H1 (cell line): ENCODE measurements at regions not wholly inside any gene's neighbourhood (a gene's known extent, or its start where the extent isn't known, plus 50 kb on each side); places are given as distances from the start of the nearest gene placed in this dataset.

Source experiments
- CTCF ChIA-PET: fragments of 300-600 bp; sonication (Branson Sonifier 250); formaldehyde crosslinking; loops from one replicate; lab custom pipeline; 2021; ENCODE audit not compliant: partially characterized antibody; lab: Charles Lee
- POLR2A ChIA-PET: fragments of 300-600 bp; sonication (Branson Sonifier 250); formaldehyde crosslinking; loops from one replicate; lab custom pipeline; 2021; ENCODE audit warnings: inconsistent platforms; ENCODE audit not compliant: partially characterized antibody; lab: Charles Lee
- DNase-seq, 2 experiments: peaks; one replicate each; pipeline versions ENCODE4 v3.0.0 to v3.0.0-alpha.2; 2010 to 2022; ENCODE audit warnings: low spot score in 2 of 2, low read depth in 1 of 2, mixed read lengths in 1 of 2
- FAIRE-seq: peaks from 2 replicates; lab custom pipeline; 2011; peaks lifted over from hg19 to GRCh38; lab: Jason Lieb, UNC
- H2AFZ ChIP-seq: 2 replicates; pipeline ENCODE4 v1.8.1; 2012; ENCODE audit warnings: low read length, inconsistent platforms
- H2AK5ac ChIP-seq: 2 replicates; pipeline ENCODE4 v1.6.1; 2013; ENCODE audit warnings: low read depth, low read length
- H2BK120ac ChIP-seq: replicated peaks from 2 replicates; pipeline ENCODE3; 2013; ENCODE audit warnings: low read depth, low read length, inconsistent platforms
- H2BK12ac ChIP-seq: 2 replicates; pipeline ENCODE4 v1.6.1; 2013; ENCODE audit warnings: low read depth, low read length
- H2BK15ac ChIP-seq: 2 replicates; pipeline ENCODE4 v1.6.1; 2013; ENCODE audit warnings: low read length
- H2BK20ac ChIP-seq: 2 replicates; pipeline ENCODE4 v1.6.1; 2013; ENCODE audit warnings: low read length
- H2BK5ac ChIP-seq: 2 replicates; pipeline ENCODE4 v1.6.1; 2013; ENCODE audit warnings: low read depth, low read length
- H3K14ac ChIP-seq: 2 replicates; pipeline ENCODE4 v1.6.1; 2013; ENCODE audit warnings: inconsistent platforms; ENCODE audit not compliant: insufficient read length
- H3K18ac ChIP-seq: 2 replicates; pipeline ENCODE4 v1.6.1; 2013; ENCODE audit warnings: low read length; ENCODE audit errors: extremely low read depth
- H3K23ac ChIP-seq: 2 replicates; pipeline ENCODE4 v1.6.1; 2013; ENCODE audit warnings: inconsistent platforms; ENCODE audit not compliant: insufficient read length
- H3K23me2 ChIP-seq: 2 replicates; pipeline ENCODE4 v1.6.1; 2013; ENCODE audit warnings: low read depth, low read length
- H3K27ac ChIP-seq: 2 replicates; pipeline ENCODE4 v1.6.1; 2011; ENCODE audit warnings: low read depth, low read length, inconsistent platforms
- H3K27me3 ChIP-seq, 4 experiments: replicated peaks in 1 of 4; 1 replicate in 1 of 4; 2 replicates in 3 of 4; pipeline versions ENCODE4 v1.6.1 to v1.8.1; 2011 to 2013; ENCODE audit warnings: low read length in 3 of 4, mild to moderate bottlenecking in 3 of 4, inconsistent platforms in 2 of 4, mixed read lengths in 2 of 4, moderate library complexity in 1 of 4; ENCODE audit not compliant: control insufficient read depth in 3 of 4, insufficient read depth in 3 of 4; ENCODE audit errors: extremely low read depth in 1 of 4
- H3K36me3 ChIP-seq, 4 experiments: 2 replicates each; pipeline versions ENCODE4 v1.6.1 to v1.8.1; 2011 to 2013; ENCODE audit warnings: mild to moderate bottlenecking in 4 of 4, low read length in 3 of 4, moderate library complexity in 2 of 4, control low read depth in 1 of 4, inconsistent platforms in 1 of 4; ENCODE audit not compliant: insufficient read depth in 4 of 4, control insufficient read depth in 2 of 4
- H3K4ac ChIP-seq: replicated peaks from 2 replicates; pipeline ENCODE3; 2013; ENCODE audit warnings: low read length, low read depth, mixed read lengths, inconsistent platforms; ENCODE audit not compliant: insufficient read length
- H3K4me1 ChIP-seq, 4 experiments: replicated peaks in 1 of 4; 1 replicate in 1 of 4; 2 replicates in 3 of 4; pipeline versions ENCODE4 v1.6.1 to v1.8.1; 2011 to 2013; ENCODE audit warnings: low read length in 3 of 4, inconsistent platforms in 2 of 4, mixed read lengths in 1 of 4; ENCODE audit not compliant: insufficient read depth in 4 of 4, control insufficient read depth in 3 of 4
- H3K4me2 ChIP-seq, 2 experiments: 2 replicates each; pipeline versions ENCODE4 v1.6.1 to v1.8.1; 2011 to 2013; ENCODE audit warnings: low read depth in 2 of 2, low read length in 2 of 2, control low read depth in 1 of 2, inconsistent platforms in 1 of 2, mild to moderate bottlenecking in 1 of 2; ENCODE audit not compliant: insufficient read depth in 1 of 2
- H3K4me3 ChIP-seq, 4 experiments: fragments of 200-600, 300-600 bp in 1 of 4; sonication (generic), shearing (Covaris generic), sonication (Bioruptor Twin) in 1 of 4; 2 replicates each; pipeline versions ENCODE4 v1.5.1 to v1.8.1; 2011 to 2016; ENCODE audit warnings: low read length in 4 of 4, low read depth in 3 of 4, control low read depth in 2 of 4, inconsistent platforms in 2 of 4, mild to moderate bottlenecking in 2 of 4, mixed read lengths in 1 of 4, moderate library complexity in 1 of 4; ENCODE audit not compliant: insufficient read depth in 2 of 4; ENCODE audit errors: extremely low read depth in 1 of 4
- H3K56ac ChIP-seq: replicated peaks from 2 replicates; pipeline ENCODE3; 2013; ENCODE audit warnings: low read depth, mild to moderate bottlenecking, mixed read lengths, low read length, inconsistent platforms; ENCODE audit not compliant: insufficient read length
- H3K79me1 ChIP-seq: 2 replicates; pipeline ENCODE4 v1.6.1; 2013; ENCODE audit warnings: low read depth, low read length, control low read depth
- H3K79me2 ChIP-seq, 2 experiments: 2 replicates each; pipeline versions ENCODE4 v1.6.1 to v1.8.1; 2012 to 2013; ENCODE audit warnings: low read length in 2 of 2, mild to moderate bottlenecking in 2 of 2, inconsistent platforms in 1 of 2; ENCODE audit not compliant: insufficient read depth in 2 of 2, control insufficient read depth in 1 of 2
- H3K9ac ChIP-seq, 4 experiments: replicated peaks in 1 of 4; 1 replicate in 1 of 4; 2 replicates in 3 of 4; pipeline versions ENCODE4 v1.6.1 to v1.8.1; 2011 to 2013; ENCODE audit warnings: low read depth in 3 of 4, low read length in 3 of 4, control low read depth in 2 of 4, mild to moderate bottlenecking in 2 of 4, moderate library complexity in 2 of 4, inconsistent platforms in 1 of 4; ENCODE audit errors: extremely low read depth in 1 of 4
- H3K9me3 ChIP-seq, 2 experiments: 2 replicates each; pipeline versions ENCODE4 v1.6.1 to v1.8.1; 2012 to 2013; ENCODE audit warnings: mild to moderate bottlenecking in 2 of 2, moderate library complexity in 2 of 2, control low read depth in 1 of 2, inconsistent platforms in 1 of 2, low read depth in 1 of 2, low read length in 1 of 2, mixed read lengths in 1 of 2; ENCODE audit not compliant: insufficient read depth in 2 of 2
- H4K20me1 ChIP-seq, 2 experiments: replicated peaks in 1 of 2; 2 replicates each; pipeline versions ENCODE3 to v1.8.1; 2011 to 2013; ENCODE audit warnings: inconsistent platforms in 2 of 2, low read length in 2 of 2, mild to moderate bottlenecking in 1 of 2; ENCODE audit not compliant: insufficient read depth in 2 of 2, control insufficient read depth in 1 of 2
- H4K5ac ChIP-seq: 2 replicates; pipeline ENCODE4 v1.6.1; 2013; ENCODE audit warnings: low read length, low read depth, mixed read lengths, inconsistent platforms; ENCODE audit not compliant: insufficient read length
- H4K8ac ChIP-seq: 2 replicates; pipeline ENCODE4 v1.8.0; 2013; ENCODE audit warnings: mild to moderate bottlenecking, moderate library complexity, low read length, inconsistent platforms; ENCODE audit not compliant: insufficient read depth; ENCODE audit errors: extremely low read depth
- H4K91ac ChIP-seq: replicated peaks from 2 replicates; pipeline ENCODE3; 2013; ENCODE audit warnings: low read length, mixed read lengths, inconsistent platforms; ENCODE audit not compliant: insufficient read length
- ASH2L ChIP-seq: fragments of 200-600, 300-600 bp; sonication (generic); IDR thresholded peaks from one replicate; pipeline ENCODE4 v1.7.1; 2017; ENCODE audit warnings: low read length
- BCL11A ChIP-seq, 2 experiments: IDR thresholded peaks; one replicate each; pipeline ENCODE4 v1.6.1; 2011; ENCODE audit warnings: low read depth in 2 of 2, low read length in 2 of 2, mild to moderate bottlenecking in 2 of 2
- EZH2 ChIP-seq: fragments of 200-600 bp; sonication (generic); IDR thresholded peaks from 2 replicates; pipeline ENCODE4 v1.7.1; 2012; ENCODE audit warnings: low read depth, mild to moderate bottlenecking, moderate library complexity, low read length, inconsistent platforms; ENCODE audit not compliant: severe bottlenecking
- GTF2F1 ChIP-seq: IDR thresholded peaks from 2 replicates; pipeline ENCODE4 v1.6.1; 2012; ENCODE audit warnings: low read depth, low read length, improper control_type of control experiment, borderline replicate concordance
- JUND ChIP-seq: IDR thresholded peaks from 2 replicates; pipeline ENCODE4 v1.6.1; 2011; ENCODE audit warnings: mild to moderate bottlenecking, improper control_type of control experiment, low read length
- PHF8 ChIP-seq: fragments of 200-600 bp; sonication (generic); conservative IDR thresholded peaks from 2 replicates; pipeline ENCODE4 v1.7.1; 2012; ENCODE audit warnings: low read depth, mild to moderate bottlenecking, inconsistent platforms, low read length, moderate library complexity
- POLR2AphosphoS5 ChIP-seq: IDR thresholded peaks from 2 replicates; pipeline ENCODE4 v1.6.1; 2011; ENCODE audit warnings: low read depth, low read length
- RAD21 ChIP-seq, 2 experiments: IDR thresholded peaks in 1 of 2; conservative IDR thresholded peaks in 1 of 2; 2 replicates each; pipeline ENCODE4 v1.6.1; 2011; ENCODE audit warnings: low read depth in 2 of 2, low read length in 2 of 2, improper control_type of control experiment in 1 of 2, inconsistent platforms in 1 of 2, mild to moderate bottlenecking in 1 of 2, moderate library complexity in 1 of 2
- SIN3A ChIP-seq, 2 experiments: IDR thresholded peaks in 1 of 2; conservative IDR thresholded peaks in 1 of 2; 2 replicates each; pipeline ENCODE4 v1.6.1; 2011 to 2012; ENCODE audit warnings: low read length in 2 of 2, improper control_type of control experiment in 1 of 2, low read depth in 1 of 2, mild to moderate bottlenecking in 1 of 2
- TBP ChIP-seq: IDR thresholded peaks from 2 replicates; pipeline ENCODE4 v1.6.1; 2011; ENCODE audit warnings: low read depth, low read length, improper control_type of control experiment
- WGBS, 2 experiments: shearing (Covaris generic) in 1 of 2; methylation state at CpG; one replicate each; pipeline versions ENCODE4 v1.1.6 to v1.1.7; 2013 to 2015; ENCODE audit warnings: low lambda C conversion rate in 2 of 2, mixed read lengths in 2 of 2, inconsistent platforms in 1 of 2, low coverage in 1 of 2, missing lambda C conversion rate in 1 of 2; ENCODE audit not compliant: insufficient replicate concordance in 2 of 2, insufficient coverage in 1 of 2, insufficient read length in 1 of 2; ENCODE audit errors: extremely low coverage in 1 of 2, missing lambda C conversion rate in 1 of 2; 5-methylcytosine and 5-hydroxymethylcytosine counted together

- H3K9ac ChIP-seq, result no peak overlapping the region
- no peak overlapping the region for H3K56ac ChIP-seq
- no peak overlapping the region for H2BK120ac ChIP-seq
- FAIRE-seq (no peak), DNase-seq (no peak)
- no peaks in the 10 kb centered on the region for H3K4me1 ChIP-seq
- H3K14ac ChIP-seq, result no peak overlapping the region
- no peaks in the 10 kb centered on the region for H3K9me3 ChIP-seq
- WGBS, 2 experiments, result 88% methylated on average over 3 of the region's 3 CpGs; no CpG with 5 or more reads in 1 of the 2 experiments
- H3K18ac ChIP-seq, result no peak overlapping the region
- ChIA-PET POLR2A (no interaction called here), CTCF (no interaction called here)
- H2AK5ac ChIP-seq, result no peak overlapping the region
- no peak overlapping the region for H4K8ac ChIP-seq
- no peak overlapping the region for H3K4me2 ChIP-seq
- H3K23me2 ChIP-seq, result no peaks in the 10 kb centered on the region
- H2BK5ac ChIP-seq, result no peak overlapping the region
- H4K5ac ChIP-seq, result no peak overlapping the region
- H3K79me1 ChIP-seq, result no peaks in the 10 kb centered on the region
- no peaks in the 10 kb centered on the region for H4K20me1 ChIP-seq
- H2BK20ac ChIP-seq, result no peak overlapping the region
- no peak overlapping the region for H2BK12ac ChIP-seq
- no peaks in the 10 kb centered on the region for H3K27me3 ChIP-seq
- H3K4me3 ChIP-seq, result no peak overlapping the region
- no peaks in the 10 kb centered on the region for H3K79me2 ChIP-seq
- H3K27ac ChIP-seq, result no peak overlapping the region
- no peak overlapping the region for H3K23ac ChIP-seq
- H2AFZ ChIP-seq, result no peak overlapping the region
- H3K36me3 ChIP-seq, result no peaks in the 10 kb centered on the region
- H3K4ac ChIP-seq, result no peak overlapping the region
- no peak overlapping the region for H2BK15ac ChIP-seq
- H4K91ac ChIP-seq, result no peak overlapping the region
- no peak for TF ChIP-seq RAD21 (IDR thresholded peaks at IDR 0.05 in 1 of 2, conservative IDR thresholded peaks at IDR 0.05 in 1 of 2; ENCODE audit: low read depth in 2 of 2, low read length in 2 of 2)
- TF ChIP-seq SIN3A (conservative IDR thresholded peaks at IDR 0.05 in 1 of 2, IDR thresholded peaks at IDR 0.05 in 1 of 2; ENCODE audit: low read depth in 1 of 2, low read length in 2 of 2), result no peak
- TF ChIP-seq ASH2L, result no peak
- TF ChIP-seq POLR2AphosphoS5, result no peak
- no peak for TF ChIP-seq JUND
- TF ChIP-seq TBP, result no peak
- no peak for TF ChIP-seq PHF8
- no peak for TF ChIP-seq EZH2
- no peak for TF ChIP-seq GTF2F1
- no peak for TF ChIP-seq BCL11A (IDR thresholded peaks at IDR 0.05; ENCODE audit: low read depth in 2 of 2, low read length in 2 of 2)
These were observed 358.7 kb upstream of the CTSO start for GRCh38 chr4:156312261-156312847.
